ENCODE measurements at regions not wholly inside any gene's neighbourhood (a gene's known extent, or its start where the extent isn't known, plus 50 kb on each side); places are given as distances from the start of the nearest gene placed in this dataset.
"Not testable (repeated sequence)": the region's sequence is repeated elsewhere in the genome, so short reads cannot be mapped to it uniquely, and the experiment has no call there.

DNA sequence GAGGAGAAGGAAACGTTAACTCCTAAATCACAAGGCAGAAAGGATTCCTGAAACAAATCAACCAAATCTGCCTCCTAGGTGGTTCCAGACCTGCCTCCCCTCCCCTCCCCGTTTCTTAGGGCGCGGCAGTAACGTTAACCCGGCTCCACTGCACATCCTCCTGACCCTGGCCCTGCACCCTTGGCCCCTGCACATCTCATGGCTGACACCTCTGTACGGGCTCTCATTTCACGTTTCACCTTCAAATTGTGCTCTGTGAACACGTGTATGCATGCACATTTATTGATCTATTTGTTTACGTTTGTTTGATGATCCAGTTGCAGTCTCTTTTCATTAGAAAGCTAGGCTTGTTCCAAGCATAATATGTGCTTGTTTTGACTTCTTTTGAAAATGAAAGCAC lies 358.1 kb downstream of the ADGRD1 start:
- DNase-seq (ENCODE audit: low read depth): no peak

DNA sequence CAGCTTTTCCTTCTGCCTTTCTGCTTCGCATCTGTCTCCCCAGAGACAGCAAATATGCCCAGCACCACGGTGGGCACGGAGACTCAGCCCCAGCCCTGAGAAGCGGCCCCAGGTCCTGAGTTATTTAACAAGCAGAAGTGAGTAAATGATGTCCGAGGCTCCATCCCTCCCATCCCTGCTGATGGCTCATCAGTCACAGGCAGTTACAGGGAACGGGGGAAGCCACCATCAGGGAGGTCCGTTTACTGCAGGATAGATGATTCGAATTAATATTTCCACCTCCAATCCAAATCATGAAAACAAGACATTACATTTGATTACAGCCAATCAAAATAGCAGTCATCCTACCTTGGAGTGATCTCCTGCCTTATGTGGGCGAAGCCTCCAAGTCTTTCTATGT lies 358.7 kb downstream of the ADGRD1 start:
- not testable (repeated sequence) for DNase-seq (ENCODE audit: low read depth)

- no peak for DNase-seq (ENCODE audit: low read depth)
Measured at GRCh38 chr12:131312793-131313545, 359.3 kb downstream of the ADGRD1 start.

DNA sequence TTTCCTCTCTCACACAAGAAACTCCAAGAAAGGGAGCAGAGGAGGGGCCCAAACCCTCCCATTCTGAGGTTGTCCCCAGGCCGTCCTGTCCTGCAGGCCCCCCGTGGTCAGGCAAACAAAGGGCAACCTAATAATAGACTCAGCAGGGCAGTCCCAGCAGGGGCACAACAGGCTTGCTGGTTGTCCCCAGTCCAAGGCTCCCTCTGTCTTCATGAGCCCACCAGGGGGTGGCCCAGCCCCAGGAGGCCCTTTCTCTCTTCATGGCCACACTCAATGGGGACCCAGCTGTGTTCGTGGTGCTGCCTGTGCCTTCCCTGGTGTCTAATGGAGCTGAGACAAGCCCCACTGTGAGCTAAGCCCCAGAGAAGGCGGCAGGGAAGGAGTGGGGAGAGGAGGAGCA lies 359.9 kb downstream of the ADGRD1 start:
- DNase-seq (ENCODE audit: low read depth): no peak

GRCh38 chr12:131314524-131315090 lies 360.9 kb downstream of the ADGRD1 start:
- no peak for DNase-seq (ENCODE audit: low read depth)

- DNase-seq (ENCODE audit: low read depth): no peak
Measured at GRCh38 chr12:131315601-131316000, 361.9 kb downstream of the ADGRD1 start.

DNA sequence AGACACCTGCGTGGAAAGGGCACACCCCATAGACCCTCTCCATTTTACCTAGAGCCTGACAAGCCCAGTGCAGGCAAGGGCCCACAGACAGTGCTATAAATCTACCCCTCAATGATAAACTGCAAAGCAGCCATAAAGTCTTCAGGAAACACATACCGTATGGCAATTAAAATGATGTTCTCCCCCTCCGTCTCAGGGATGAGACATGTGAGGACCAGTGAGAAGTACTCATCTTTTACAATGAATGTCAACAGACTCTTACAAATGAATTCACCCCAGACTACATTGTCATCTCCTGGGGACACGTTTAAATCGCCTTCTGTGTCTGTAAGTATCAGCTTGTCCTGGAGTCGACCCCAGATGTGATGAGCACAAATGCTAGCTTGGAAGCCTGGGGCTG lies 362.7 kb downstream of the ADGRD1 start:
- DNase-seq (ENCODE audit: low read depth): no peak

DNA sequence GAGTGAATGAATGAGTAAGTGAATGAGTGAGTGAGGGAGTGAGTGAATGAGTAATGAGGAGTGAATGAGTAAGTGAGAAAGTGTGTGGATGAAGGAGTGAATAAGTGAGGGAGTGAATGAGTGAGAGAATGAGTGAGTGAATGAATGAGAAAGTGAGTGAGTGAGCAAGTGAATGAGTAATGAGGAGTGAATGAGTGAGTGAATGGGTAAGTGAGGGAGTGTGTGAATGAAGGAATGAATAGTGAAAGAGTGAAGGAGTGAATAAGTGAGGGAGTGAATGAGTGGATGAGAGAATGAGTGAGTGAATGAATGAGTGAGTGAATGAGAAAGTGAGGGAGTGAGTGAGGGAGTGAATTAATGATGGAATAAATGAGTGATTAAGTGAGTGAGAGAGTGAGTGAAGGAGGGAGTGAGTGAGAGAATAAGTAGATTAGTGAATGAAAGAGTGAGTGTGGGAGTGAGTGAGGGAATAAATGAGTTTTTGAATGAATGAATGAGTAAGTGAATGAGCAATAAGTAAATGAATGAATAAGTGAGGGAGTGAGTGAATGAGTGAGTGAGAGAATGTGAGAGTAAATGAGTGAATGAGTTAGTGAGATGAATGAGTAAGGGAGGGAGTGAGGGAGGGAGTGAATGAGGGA lies 364.5 kb downstream of the ADGRD1 start:
- no peak for DNase-seq (ENCODE audit: low read depth)

- no peak for DNase-seq (ENCODE audit: low read depth)
Measured at GRCh38 chr12:131321988-131322387, 368.3 kb downstream of the ADGRD1 start.

GRCh38 chr12:131322460-131322859 lies 368.8 kb downstream of the ADGRD1 start:
- not testable (repeated sequence) for DNase-seq (ENCODE audit: low read depth)

GRCh38 chr12:131323879-131324278 lies 370.2 kb downstream of the ADGRD1 start:
- DNase-seq (ENCODE audit: low read depth): no peak

DNA sequence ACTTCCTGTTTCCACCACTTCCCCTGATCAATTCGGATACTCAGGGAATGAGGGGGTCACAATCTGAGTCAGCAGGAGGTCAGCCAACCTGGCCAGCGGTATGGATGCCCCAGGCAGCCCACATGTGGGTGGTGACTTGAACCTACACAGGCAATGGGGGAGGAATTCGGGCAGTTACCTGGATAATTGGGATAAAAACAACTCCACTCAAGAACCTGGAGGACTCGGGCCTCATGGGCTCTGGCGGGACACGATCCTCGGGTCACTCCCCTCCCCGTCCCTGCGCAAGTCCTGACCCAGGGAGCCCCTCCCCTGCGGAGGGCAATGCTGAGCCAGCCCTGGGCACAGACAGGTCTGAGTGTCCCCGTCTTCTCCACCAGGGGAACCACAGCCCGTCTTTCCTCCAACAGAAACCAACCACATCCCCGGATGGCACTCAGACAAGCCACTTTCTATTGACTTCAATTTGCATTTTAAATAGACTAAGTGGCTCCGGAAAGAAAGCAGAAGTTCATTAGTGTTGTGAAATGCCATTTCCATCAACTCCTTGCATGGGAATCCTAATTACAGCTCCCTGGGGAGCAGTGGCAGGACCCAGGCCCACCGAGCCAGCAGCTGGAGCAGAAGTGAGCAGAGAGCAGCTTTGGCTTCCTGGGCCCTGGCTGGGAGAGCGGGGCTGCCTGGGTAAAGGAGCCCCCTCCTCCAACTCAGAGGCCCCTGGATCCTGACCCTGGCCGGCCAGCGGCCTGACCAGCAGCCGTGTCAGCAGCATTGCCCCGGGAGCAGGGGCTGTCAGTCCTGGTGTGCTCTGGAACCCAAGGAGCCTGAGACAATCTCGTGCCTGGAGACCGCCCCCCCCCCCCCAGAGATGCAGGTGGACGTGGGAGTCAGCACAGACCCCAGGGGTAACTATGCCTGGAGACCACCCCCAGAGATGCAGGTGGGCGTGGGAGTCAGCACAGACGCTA lies 374.1 kb downstream of the ADGRD1 start:
- DNase-seq (ENCODE audit: low read depth): no peak

GRCh38 chr12:131328861-131329845 lies 375.4 kb downstream of the ADGRD1 start:
- DNase-seq (ENCODE audit: low read depth): not testable (repeated sequence)

GRCh38 chr12:131330106-131330815 lies 376.6 kb downstream of the ADGRD1 start:
- no peak for DNase-seq (ENCODE audit: low read depth)

DNA sequence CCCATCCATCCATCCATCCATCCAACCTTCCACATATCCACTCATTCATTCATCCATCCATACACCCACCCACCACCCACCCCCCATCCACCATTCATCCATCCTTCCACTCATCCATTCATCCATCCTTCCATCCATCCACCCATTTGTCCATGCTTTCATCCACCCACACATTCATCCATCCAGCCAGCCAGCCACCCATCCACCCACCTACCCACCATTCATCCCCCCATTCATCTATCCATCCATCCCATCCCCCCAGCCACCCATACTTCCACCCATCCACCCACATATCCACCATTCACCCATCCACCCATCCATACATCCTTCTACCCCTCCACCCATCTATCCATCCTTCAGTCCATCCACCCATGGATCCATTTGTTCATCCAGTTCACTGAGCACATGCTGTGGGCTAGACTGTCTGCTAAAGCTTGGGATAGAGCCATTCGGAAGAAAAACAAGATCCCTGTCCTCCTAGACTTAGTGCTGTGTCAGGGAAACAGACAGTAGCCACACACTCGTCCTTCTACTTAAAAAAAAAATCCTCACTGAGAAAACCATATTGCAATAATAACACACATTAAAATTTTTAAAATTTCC lies 377.5 kb downstream of the ADGRD1 start:
- no peak for DNase-seq (ENCODE audit: low read depth)

- DNase-seq (ENCODE audit: low read depth): no peak
Measured at GRCh38 chr12:131332224-131332623, 378.5 kb downstream of the ADGRD1 start.

DNA sequence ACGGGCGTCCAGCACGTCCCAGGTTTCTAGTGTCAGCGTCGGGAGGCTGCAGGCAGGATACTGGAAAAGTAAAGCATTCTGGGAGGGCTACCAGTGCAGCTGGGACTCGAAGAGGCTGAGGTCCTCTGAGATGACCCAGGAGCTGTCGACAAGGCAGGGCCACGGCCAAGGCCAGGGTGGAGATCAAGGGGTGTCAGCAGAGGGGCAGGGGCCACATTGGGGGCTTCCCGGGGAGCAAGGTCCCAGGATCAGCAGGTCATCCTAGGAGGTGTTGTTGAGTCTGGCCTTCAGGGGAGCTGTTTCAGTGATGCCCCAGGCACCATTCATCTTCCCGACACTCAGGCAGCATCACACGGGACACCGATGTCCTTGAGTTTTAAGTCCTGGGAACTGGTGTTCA lies 377.8 kb upstream of the SFSWAP start:
- no peak for DNase-seq (ENCODE audit: low read depth)

- DNase-seq (ENCODE audit: low read depth): no peak
Measured at GRCh38 chr12:131333621-131334440, 377.1 kb upstream of the SFSWAP start.

DNA sequence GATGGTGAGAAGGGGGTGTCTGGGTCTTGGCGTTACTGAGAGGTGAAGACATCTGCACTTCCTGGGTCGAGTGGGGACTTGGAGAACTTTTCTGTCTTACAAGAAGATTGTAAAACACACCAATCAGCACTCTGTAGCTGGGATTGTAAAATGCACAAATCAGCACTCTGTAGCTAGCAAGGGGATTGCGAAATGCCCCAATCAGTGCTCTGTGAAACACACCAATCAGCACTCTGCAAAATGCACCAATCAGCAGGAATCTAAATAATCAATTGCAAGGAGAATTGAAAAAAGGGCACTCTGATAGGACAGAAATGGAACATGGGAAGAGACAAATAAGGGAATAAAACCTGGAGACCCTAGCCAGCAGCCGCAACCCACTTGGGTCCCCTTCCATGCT lies 376.1 kb upstream of the SFSWAP start:
- no peak for DNase-seq (ENCODE audit: low read depth)
